Lower leg skin (tissue), 3 donors: ENCODE measurements at regions not wholly inside any gene's neighbourhood (a gene's known extent, or its start where the extent isn't known, plus 50 kb on each side); places are given as distances from the start of the nearest gene placed in this dataset.

ENCODE experiments used
- POLR2A ChIP-seq, 2 donors: fragments of 450-650 bp; IDR thresholded peaks; one replicate each; pipeline ENCODE4 v1.6.1; 2016 to 2017; ENCODE audit warnings: antibody characterized with exemption in 2 of 2, mild to moderate bottlenecking in 1 of 2, moderate library complexity in 1 of 2
- TF ChIP-seq, protein P1 (sequence below), 3 donors: fragments of 450-650 bp; IDR thresholded peaks; one replicate each; pipeline ENCODE4 v1.5.1; 2016; ENCODE audit warnings: antibody characterized with exemption in 3 of 3, mild to moderate bottlenecking in 3 of 3, moderate library complexity in 2 of 3

DNA sequence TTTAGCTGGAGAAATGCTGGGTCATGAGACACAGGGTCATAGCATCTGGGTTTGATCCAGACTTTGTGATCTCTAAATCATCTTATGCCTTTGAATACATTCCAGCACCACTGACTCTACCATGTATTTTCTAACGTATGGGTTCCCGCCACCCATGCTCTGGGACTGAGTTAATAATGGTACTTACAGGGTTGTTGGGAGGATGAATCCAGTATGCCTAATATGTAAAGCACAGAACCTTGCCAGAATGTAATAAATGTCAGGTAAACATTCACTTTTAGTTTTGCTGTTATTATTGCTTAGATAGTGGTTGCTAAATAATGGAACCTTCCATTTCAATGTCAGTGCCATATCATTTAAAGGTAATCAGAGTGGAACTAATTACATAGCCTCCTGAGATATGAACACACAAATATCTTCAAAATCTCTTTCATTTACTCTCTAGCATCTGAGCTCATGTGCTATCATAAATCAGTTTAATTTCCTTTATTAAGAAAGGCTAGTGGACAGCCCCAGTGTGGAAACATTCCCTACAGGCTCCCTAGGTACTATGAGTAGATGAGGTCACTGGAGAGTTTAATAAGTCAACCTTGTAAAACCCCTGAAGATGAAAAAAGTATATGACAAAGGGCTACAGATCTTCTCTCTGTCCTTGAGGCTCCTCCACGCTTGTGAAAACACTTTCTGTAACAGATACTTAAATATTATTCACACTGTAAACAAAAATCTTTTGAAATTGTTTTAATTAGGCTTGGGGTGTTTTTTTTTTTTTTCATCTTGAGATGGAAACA is 226.6 kb downstream of the ALDH8A1 start:
- TF ChIP-seq, protein P1, sequence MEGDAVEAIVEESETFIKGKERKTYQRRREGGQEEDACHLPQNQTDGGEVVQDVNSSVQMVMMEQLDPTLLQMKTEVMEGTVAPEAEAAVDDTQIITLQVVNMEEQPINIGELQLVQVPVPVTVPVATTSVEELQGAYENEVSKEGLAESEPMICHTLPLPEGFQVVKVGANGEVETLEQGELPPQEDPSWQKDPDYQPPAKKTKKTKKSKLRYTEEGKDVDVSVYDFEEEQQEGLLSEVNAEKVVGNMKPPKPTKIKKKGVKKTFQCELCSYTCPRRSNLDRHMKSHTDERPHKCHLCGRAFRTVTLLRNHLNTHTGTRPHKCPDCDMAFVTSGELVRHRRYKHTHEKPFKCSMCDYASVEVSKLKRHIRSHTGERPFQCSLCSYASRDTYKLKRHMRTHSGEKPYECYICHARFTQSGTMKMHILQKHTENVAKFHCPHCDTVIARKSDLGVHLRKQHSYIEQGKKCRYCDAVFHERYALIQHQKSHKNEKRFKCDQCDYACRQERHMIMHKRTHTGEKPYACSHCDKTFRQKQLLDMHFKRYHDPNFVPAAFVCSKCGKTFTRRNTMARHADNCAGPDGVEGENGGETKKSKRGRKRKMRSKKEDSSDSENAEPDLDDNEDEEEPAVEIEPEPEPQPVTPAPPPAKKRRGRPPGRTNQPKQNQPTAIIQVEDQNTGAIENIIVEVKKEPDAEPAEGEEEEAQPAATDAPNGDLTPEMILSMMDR (IDR thresholded peaks at IDR 0.05): no peak
- no peak for TF ChIP-seq POLR2A (IDR thresholded peaks at IDR 0.05)
